ENCODE measurements at regions not wholly inside any gene's neighbourhood (a gene's known extent, or its start where the extent isn't known, plus 50 kb on each side); places are given as distances from the start of the nearest gene placed in this dataset.

- no peak for DNase-seq
Observed at GRCh38 chr4:17096692-17097091, 198.2 kb upstream of the LDB2 start.

DNA sequence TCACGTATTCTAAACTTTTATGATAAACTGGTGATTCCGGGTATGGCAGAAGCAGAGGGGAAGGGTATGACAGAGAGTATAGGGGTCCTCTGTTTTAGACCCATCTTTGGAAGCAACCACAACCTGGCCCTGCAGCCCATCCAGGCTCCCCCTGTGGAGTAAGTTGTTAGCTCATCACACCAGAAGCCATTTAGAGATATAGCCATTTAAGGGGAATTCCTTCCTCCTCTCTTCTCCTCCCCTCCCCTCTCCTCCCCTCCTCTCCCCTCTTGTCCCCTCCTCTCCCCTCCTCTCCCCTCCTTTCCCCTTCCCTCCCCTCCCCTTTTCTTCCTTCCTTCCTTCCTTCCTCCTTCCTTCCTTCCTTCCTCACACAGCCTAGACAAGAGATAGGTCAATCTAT lies 197.3 kb upstream of the LDB2 start:
- no peak for DNase-seq

- DNase-seq: no peak
Observed at GRCh38 chr4:17094876-17095210, 196.4 kb upstream of the LDB2 start.

DNA sequence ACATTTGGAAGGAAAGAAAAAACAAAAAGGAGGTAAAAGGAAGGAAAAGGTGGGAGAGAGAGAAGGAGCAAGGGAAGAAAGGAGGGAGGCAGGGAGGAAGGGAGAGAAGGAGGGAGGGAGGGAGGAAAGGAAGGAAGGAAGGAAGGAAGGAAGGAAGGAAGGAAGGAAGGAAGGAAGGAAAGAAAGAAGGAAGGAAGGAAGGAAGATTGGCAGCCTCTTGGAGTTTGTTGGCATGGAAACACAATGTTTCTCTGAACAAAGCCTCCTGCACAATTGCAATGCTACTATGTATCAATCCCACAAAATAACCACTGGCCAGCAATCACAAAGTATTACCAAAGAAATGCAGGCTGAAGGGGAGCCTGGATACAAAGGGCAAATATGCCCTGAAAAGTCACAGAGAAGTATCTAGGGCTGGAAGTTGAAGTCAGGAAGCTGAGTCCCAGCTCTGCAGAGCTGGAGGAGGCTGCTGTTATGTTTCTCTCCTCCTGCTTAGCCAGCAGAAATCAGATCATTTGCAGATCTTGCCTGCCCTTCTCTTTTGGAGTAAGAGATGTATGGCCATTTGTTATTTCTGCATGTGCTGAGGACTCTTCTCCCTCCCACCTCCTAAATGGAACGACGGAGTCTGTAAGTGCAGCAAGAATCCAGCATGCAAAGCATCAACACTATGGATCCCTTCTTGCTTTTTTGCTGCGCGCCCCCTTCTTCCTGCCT lies 195.9 kb upstream of the LDB2 start:
- DNase-seq: no peak

DNA sequence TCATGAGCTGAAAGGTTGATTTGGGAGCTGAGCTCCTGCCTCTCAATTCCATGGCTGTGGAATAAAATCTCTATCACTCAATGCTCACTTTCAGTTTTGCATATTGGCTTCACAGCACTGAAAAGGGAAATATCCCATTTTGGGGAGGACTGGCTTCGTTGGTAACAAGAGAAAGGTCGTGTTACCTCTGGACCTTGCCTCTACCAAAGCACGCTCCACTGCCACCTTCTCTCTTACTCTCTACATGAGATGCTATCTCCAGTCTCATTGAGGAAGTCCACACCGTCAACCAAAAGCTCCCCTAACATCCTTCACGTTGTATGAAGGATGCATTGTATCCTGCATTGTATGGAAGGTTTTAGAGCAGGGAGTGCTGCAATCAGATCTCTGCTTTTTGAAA lies 195.0 kb upstream of the LDB2 start:
- DNase-seq: no peak

- no peak for DNase-seq
Observed at GRCh38 chr4:17092736-17093437, 194.4 kb upstream of the LDB2 start.

- DNase-seq: no peak
Observed at GRCh38 chr4:17091104-17091503, 192.7 kb upstream of the LDB2 start.

DNA sequence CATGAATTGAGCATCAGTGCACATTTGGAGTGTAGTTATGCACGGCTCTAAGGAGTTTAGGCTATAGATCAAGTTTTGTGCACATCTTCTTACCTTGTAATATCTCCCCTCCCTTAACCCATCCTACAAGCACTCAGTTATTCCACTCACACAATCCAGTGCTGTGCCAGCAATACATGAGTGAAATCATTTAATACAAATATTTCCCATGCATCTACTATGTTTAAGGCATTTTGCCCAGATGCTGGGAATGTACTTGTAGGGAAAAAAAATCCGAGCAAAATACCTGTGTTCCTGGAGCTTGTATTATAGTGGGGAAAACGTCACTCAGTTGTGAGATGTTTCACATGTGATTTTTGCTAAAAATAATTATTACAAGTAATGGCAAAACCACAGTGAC lies 191.6 kb upstream of the LDB2 start:
- no peak for DNase-seq

- DNase-seq: no peak
Observed at GRCh38 chr4:17085416-17085815, 187.0 kb upstream of the LDB2 start.

- no peak for DNase-seq
Observed at GRCh38 chr4:17082186-17082585, 183.7 kb upstream of the LDB2 start.

DNA sequence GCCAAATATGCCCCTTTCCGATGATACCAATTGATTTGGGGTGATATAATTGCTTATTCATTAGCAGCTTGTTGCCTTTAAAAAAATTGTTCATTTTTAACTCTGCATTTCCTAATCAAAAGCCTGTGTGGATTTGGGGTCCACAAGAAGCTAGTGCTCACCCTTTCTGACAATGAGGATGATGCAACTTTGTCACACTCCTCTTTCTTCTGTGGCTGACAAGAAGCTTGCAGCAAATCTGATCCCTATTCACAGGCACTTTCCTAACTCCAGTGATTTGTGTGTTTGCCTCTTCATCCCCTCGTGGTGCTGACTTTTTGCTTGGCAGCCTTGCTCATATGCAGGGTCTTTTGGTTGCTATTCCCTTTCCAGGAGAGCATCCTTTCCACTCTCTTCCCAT lies 182.7 kb upstream of the LDB2 start:
- no peak for DNase-seq

DNA sequence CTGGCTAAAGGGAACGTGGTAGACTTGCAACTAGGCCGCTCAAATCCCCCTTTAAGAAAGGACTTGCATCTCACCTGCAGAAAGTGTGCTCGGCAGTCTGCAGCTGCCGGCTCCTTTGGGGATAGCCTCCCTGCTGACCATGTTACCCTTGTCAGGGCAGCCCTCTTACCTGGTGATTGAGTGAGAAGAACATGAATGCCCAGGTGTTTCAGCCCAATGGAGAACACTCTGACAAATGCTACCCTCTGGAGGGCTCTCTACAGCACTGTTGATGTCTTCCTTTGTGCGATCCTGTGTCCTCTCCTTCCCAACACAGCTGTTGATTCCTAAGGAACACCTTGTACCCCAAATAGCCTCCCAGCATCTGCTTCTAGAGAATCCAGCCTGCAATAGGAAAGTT lies 178.7 kb upstream of the LDB2 start:
- DNase-seq: no peak

GRCh38 chr4:17072483-17072882 lies 174.0 kb upstream of the LDB2 start:
- DNase-seq: no peak

DNA sequence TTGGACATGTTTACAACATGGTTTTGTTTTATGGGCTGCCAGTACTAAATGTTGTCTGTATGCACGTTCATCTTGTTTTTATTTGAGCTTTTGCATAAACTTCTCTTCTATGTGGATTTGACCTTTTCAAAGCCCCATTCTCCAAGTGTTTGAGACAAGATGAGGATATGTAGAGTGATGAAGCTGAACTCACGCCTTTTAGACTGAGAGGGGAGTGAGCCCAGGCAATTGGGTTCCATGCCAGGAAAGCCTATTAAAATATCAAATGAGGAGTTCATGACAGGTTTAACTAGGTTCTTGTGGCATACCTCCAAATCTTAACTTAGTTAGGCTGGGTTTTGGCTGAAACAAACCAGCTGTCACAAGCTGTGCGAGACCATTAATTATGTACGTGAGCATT lies 170.4 kb upstream of the LDB2 start:
- DNase-seq: no peak

DNA sequence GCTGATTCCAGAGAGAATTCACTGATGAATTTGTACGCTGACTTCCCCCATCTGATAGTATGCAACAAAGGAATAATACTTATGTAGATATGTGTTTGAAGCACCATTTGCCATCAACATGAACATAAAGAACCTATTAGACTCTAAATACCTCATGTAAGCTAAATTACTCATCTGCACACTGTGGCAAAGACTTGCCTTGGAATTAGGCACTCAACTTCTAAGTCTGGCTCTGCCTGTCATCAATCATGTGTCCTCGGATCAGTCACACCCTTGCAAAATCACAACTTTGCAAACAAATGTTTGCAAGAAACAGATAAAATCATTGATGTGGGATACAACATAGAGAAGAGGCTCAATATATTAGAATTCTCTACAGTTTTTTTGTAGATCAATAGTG lies 169.9 kb upstream of the LDB2 start:
- no peak for DNase-seq

DNA sequence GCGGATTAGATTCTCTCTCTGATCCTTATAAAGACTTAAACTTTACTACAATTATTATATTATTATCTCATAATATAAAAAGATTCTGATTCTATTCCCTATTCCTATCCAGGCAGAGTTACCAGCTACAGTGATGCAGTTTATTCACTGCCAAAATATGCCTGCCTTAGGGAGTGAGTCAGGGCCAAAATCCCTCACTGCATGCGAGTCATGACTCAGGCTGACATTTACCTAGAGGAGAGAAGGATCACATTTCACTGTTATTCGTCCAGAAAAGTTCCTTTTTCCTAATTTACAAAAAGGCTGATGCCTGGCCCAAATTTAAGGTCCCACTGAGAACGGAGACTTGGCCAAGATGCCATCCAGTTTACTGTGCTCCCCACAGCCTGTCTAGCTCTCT lies 168.5 kb upstream of the LDB2 start:
- DNase-seq: no peak

DNA sequence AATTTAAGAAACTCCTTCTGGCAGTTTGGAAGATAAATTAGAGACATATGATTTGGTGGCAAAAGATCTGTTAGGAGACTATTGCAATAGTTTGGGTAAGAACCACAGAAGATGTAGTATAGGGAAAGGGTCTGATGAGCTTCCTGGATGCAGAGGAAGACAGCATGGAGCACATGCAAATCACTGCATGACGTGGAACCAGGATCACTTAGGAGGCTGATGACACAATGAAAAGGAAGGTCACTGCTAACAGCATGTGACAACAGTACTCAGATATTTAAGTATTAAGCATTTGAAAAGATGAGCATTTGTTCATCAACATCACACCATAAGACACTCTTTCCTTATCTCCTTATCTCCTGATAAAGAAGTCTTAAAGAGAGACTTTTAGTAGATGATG lies 167.8 kb upstream of the LDB2 start:
- no peak for DNase-seq

DNA sequence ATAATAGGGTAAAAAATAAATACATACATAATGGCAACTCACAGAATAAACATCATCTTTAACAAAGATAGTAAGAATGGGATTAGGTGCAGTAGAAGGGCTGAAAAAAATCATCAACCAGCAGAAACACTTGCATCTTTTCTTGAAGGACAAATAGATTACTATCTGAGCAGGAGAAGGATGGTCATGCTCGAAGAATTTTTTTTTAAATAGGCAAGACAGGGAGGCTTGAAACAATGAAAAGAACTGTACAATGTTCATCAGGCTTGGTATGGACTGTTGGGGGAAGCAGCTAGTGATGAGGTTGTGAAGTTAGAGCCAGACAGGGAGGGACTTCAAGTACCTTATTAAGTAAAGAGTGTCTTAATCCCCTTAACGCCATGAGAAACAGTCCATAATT lies 167.4 kb upstream of the LDB2 start:
- no peak for DNase-seq

GRCh38 chr4:17064959-17065358 lies 166.5 kb upstream of the LDB2 start:
- DNase-seq: no peak

- DNase-seq: no peak
Observed at GRCh38 chr4:17063888-17064287, 165.4 kb upstream of the LDB2 start.

DNA sequence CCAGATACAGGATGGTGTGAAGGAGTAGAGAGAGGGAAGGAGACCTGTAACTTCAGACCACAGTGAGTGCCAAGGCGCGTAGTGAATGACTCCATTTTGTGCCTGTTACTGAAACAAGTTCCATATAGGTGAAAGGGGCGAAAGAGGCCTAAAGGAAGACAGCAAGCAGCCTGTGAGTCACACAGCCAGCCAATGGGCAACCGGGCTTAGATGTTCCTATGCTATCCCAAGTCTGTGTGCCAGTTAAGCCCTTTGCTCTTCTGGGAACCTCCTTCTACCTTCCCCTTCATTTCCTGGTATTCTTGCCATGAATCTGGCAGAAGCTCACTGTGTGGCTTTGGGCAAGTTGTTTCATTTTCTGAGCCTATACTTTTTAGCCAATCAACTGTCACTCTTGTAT lies 161.8 kb upstream of the LDB2 start:
- no peak for DNase-seq

DNA sequence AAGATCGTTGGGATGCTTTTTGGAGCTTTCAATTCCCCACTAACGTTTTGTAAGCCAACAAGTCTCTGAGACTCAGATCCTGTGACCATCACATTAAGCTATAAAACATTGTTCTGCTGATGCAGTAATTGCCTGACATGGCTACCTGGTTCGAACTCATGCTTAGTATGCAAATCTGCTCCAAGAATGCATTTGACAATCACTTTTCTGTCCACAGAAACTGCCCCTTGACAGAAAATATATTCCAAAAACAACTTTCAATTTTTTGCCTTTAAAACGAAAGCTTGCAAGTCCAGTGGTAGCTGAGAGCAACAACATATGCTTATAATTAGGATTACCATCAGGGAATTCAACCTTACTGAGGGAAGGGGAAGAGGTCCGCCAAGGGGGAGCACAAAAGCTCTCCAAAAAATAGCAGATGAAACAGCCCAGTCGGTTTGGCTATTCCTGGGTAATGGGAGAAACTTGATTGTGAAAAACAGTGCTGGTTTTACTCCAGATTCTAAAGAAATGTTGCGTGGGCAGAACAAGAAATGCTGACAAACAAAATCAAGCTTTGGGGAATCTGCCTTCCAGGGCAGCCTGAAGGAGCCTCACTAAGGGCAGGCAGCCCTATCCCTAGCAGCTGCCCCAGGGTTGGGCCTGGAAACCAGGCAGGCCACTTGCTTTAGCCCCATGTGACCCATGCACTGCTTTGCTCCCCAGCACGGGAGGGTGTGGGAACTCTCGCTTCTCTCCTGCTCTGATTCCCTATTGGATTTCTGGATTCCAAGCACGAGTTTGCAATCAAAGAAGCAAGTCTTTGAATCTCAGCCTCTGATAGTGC lies 160.7 kb upstream of the LDB2 start:
- no peak for DNase-seq

DNA sequence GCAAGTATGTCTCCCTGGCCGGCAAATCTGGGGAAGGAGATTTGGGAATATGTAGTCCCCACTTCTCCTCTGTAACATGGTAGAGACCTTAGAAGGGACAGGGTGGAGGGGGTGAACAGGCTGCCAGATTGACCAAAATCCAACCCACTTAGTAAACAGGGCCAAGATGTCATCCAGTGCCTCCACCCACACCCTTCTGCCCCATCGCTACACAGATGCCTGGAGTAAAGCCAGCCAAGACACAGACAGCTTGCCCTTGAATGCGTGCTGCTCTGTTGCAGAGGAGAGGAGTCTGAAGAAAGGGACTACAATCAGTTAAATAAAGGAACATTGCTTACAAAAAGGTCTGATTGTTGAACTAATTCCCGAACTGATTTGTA lies 160.1 kb upstream of the LDB2 start:
- no peak for DNase-seq

DNA sequence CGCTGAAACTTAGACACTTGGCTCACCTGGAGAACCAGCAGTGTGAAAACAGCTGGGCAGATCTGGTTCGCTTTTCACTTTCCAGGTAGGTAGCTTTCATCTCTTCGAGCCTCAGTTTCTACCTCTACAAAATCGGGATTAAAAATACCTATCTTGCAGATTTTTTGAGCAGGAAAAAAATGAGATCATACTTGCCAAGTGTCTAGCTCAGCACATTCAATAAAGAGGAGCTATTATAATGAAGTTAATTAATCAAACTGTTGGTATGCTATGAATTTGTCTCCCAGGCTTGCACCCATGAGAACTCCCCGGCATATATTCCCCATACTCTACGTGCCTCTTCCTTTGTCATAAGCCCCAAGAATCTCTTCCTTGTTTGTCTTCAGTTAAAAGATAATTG lies 158.6 kb upstream of the LDB2 start:
- DNase-seq: no peak
